GM19372 (cell line): ENCODE measurements at regions not wholly inside any gene's neighbourhood (a gene's known extent, or its start where the extent isn't known, plus 50 kb on each side); places are given as distances from the start of the nearest gene placed in this dataset.

Experiments
- ATAC-seq: cut with Tn5 transposase; IDR thresholded peaks from one replicate; pipeline ENCODE4 v1.9.1; 2021; ENCODE audit warnings: mild to moderate bottlenecking, low read depth, moderate library complexity; ENCODE audit not compliant: unreplicated experiment

GRCh38 chr2:151197184-151198108 lies 64.2 kb downstream of the RBM43 start:
- no peak for ATAC-seq

- no peak for ATAC-seq
Observed at GRCh38 chr2:151193576-151193975, 68.1 kb downstream of the RBM43 start.

- no peak for ATAC-seq
Observed at GRCh38 chr2:151192681-151193080, 69.0 kb downstream of the RBM43 start.

GRCh38 chr2:151191001-151191400 lies 70.7 kb downstream of the RBM43 start:
- no peak for ATAC-seq

GRCh38 chr2:151189125-151189524 lies 72.5 kb downstream of the RBM43 start:
- no peak for ATAC-seq

GRCh38 chr2:151186011-151186410 lies 75.7 kb downstream of the RBM43 start:
- no peak for ATAC-seq

- ATAC-seq = no peak
Observed at GRCh38 chr2:151182899-151183809, 78.5 kb downstream of the RBM43 start.

- no peak for ATAC-seq
Observed at GRCh38 chr2:151182396-151182795, 79.3 kb downstream of the RBM43 start.

- ATAC-seq = no peak
Observed at GRCh38 chr2:151181524-151181923, 80.1 kb downstream of the RBM43 start.

- ATAC-seq = no peak
Observed at GRCh38 chr2:151180123-151180522, 81.5 kb downstream of the RBM43 start.

GRCh38 chr2:151178207-151178606 lies 83.5 kb downstream of the RBM43 start:
- ATAC-seq = no peak

- ATAC-seq = no peak
Observed at GRCh38 chr2:151177756-151178155, 83.9 kb downstream of the RBM43 start.

- no peak for ATAC-seq
Observed at GRCh38 chr2:151176661-151177060, 85.0 kb downstream of the RBM43 start.

- ATAC-seq = no peak
Observed at GRCh38 chr2:151175864-151176263, 85.8 kb downstream of the RBM43 start.

GRCh38 chr2:151174127-151174526 lies 87.5 kb downstream of the RBM43 start:
- no peak for ATAC-seq

GRCh38 chr2:151171186-151171585 lies 90.5 kb downstream of the RBM43 start:
- ATAC-seq = no peak

GRCh38 chr2:151166410-151166809 lies 95.3 kb downstream of the RBM43 start:
- ATAC-seq = no peak

- ATAC-seq = no peak
Observed at GRCh38 chr2:151165105-151165684, 96.5 kb downstream of the RBM43 start.

- ATAC-seq = no peak
Observed at GRCh38 chr2:151161821-151162551, 99.7 kb downstream of the RBM43 start.

- ATAC-seq = no peak
Observed at GRCh38 chr2:151159109-151159662, 102.5 kb downstream of the RBM43 start.
